Tibial nerve (tissue), 4 donors: ENCODE measurements at regions not wholly inside any gene's neighbourhood (a gene's known extent, or its start where the extent isn't known, plus 50 kb on each side); places are given as distances from the start of the nearest gene placed in this dataset.

Experiments used
- CTCF ChIP-seq, 5 experiments: fragments of 200-600 bp in 3 of 5; fragments of 450-650 bp in 2 of 5; sonication (generic) in 3 of 5; IDR thresholded peaks; one replicate each; pipeline ENCODE4 v1.5.1; 2016 to 2019; ENCODE audit warnings: antibody characterized with exemption in 5 of 5, mild to moderate bottlenecking in 3 of 5, moderate library complexity in 2 of 5
- EP300 ChIP-seq, 2 donors: sonication (generic); formaldehyde crosslinking; IDR thresholded peaks; one replicate each; pipeline ENCODE4 v1.6.1; 2017; ENCODE audit warnings: antibody characterized with exemption in 2 of 2, mild to moderate bottlenecking in 1 of 2
- POLR2A ChIP-seq, 2 donors: fragments of 450-650 bp; IDR thresholded peaks; one replicate each; pipeline ENCODE4 v1.6.1; 2017; ENCODE audit warnings: antibody characterized with exemption in 2 of 2, mild to moderate bottlenecking in 2 of 2, moderate library complexity in 2 of 2

GRCh38 chr18:28511413-28511821 is 334.5 kb upstream of the CDH2 start:
- TF ChIP-seq CTCF (IDR thresholded peaks at IDR 0.05), result no peak
- TF ChIP-seq POLR2A (IDR thresholded peaks at IDR 0.05), result no peak
- TF ChIP-seq EP300 (IDR thresholded peaks at IDR 0.05), result no peak
